ENCODE measurements at regions not wholly inside any gene's neighbourhood (a gene's known extent, or its start where the extent isn't known, plus 50 kb on each side); places are given as distances from the start of the nearest gene placed in this dataset.

DNA sequence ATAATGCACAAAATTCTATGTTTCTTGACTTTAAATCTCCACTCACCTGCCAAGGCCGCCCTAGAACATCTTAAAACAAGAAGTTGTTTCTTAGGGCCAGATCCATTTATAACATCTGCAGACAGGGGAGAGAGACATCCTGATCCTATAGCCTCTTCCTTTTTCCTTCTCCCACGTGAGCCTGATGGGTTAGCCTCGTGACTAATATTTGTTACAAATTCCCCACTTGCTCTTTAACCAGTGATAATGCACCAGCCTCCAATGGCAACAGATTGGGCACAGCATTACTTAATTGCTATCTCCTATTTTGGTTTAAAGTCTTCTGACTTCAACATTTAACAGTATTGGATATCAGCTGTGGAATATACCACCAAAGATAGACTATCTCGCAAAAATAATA is 196.5 kb downstream of the GADD45G start:
- TF ChIP-seq, protein P1, sequence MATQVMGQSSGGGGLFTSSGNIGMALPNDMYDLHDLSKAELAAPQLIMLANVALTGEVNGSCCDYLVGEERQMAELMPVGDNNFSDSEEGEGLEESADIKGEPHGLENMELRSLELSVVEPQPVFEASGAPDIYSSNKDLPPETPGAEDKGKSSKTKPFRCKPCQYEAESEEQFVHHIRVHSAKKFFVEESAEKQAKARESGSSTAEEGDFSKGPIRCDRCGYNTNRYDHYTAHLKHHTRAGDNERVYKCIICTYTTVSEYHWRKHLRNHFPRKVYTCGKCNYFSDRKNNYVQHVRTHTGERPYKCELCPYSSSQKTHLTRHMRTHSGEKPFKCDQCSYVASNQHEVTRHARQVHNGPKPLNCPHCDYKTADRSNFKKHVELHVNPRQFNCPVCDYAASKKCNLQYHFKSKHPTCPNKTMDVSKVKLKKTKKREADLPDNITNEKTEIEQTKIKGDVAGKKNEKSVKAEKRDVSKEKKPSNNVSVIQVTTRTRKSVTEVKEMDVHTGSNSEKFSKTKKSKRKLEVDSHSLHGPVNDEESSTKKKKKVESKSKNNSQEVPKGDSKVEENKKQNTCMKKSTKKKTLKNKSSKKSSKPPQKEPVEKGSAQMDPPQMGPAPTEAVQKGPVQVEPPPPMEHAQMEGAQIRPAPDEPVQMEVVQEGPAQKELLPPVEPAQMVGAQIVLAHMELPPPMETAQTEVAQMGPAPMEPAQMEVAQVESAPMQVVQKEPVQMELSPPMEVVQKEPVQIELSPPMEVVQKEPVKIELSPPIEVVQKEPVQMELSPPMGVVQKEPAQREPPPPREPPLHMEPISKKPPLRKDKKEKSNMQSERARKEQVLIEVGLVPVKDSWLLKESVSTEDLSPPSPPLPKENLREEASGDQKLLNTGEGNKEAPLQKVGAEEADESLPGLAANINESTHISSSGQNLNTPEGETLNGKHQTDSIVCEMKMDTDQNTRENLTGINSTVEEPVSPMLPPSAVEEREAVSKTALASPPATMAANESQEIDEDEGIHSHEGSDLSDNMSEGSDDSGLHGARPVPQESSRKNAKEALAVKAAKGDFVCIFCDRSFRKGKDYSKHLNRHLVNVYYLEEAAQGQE (IDR thresholded peaks at IDR 0.05; ENCODE audit: unreplicated experiment), result no peak
- TF ChIP-seq, protein P2, sequence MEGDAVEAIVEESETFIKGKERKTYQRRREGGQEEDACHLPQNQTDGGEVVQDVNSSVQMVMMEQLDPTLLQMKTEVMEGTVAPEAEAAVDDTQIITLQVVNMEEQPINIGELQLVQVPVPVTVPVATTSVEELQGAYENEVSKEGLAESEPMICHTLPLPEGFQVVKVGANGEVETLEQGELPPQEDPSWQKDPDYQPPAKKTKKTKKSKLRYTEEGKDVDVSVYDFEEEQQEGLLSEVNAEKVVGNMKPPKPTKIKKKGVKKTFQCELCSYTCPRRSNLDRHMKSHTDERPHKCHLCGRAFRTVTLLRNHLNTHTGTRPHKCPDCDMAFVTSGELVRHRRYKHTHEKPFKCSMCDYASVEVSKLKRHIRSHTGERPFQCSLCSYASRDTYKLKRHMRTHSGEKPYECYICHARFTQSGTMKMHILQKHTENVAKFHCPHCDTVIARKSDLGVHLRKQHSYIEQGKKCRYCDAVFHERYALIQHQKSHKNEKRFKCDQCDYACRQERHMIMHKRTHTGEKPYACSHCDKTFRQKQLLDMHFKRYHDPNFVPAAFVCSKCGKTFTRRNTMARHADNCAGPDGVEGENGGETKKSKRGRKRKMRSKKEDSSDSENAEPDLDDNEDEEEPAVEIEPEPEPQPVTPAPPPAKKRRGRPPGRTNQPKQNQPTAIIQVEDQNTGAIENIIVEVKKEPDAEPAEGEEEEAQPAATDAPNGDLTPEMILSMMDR (conservative IDR thresholded peaks at IDR 0.05; ENCODE audit: low read depth in 2 of 2), result no peak
- TF ChIP-seq EZH2phosphoT487 (IDR thresholded peaks at IDR 0.05; ENCODE audit: unreplicated experiment) (no peak), EZH2 (IDR thresholded peaks at IDR 0.05; ENCODE audit: low read depth, unreplicated experiment) (no peak)

Measured in GM23338 (cell line).